OCI-M2 (cell line): ENCODE measurements at regions not wholly inside any gene's neighbourhood (a gene's known extent, or its start where the extent isn't known, plus 50 kb on each side); places are given as distances from the start of the nearest gene placed in this dataset.
"Not testable (repeated sequence)": the region's sequence is repeated elsewhere in the genome, so short reads cannot be mapped to it uniquely, and the experiment has no call there.

Experiments used
- DNase-seq: peaks from one replicate; lab custom pipeline; 2025; ENCODE audit not compliant: unreplicated experiment; lab: John Stamatoyannopoulos, UW

GRCh38 chr12:60644076-60644475, 1048.2 kb downstream of the SLC16A7 start:
- no peak for DNase-seq

GRCh38 chr12:60666895-60667294, 1071.1 kb downstream of the SLC16A7 start:
- no peak for DNase-seq

- no peak for DNase-seq
These were observed 1077.1 kb downstream of the SLC16A7 start for GRCh38 chr12:60672949-60673348.

GRCh38 chr12:60684988-60685655, 1089.3 kb downstream of the SLC16A7 start:
- DNase-seq, result no peak

GRCh38 chr12:60689137-60689536, 1093.3 kb downstream of the SLC16A7 start:
- no peak for DNase-seq

GRCh38 chr12:60693019-60693626, 1097.3 kb downstream of the SLC16A7 start:
- DNase-seq, result no peak

- DNase-seq, result no peak
These were observed 1108.5 kb downstream of the SLC16A7 start for GRCh38 chr12:60704171-60704914.

- no peak for DNase-seq
These were observed 1114.4 kb downstream of the SLC16A7 start for GRCh38 chr12:60710246-60710645.

GRCh38 chr12:60714141-60714900, 1118.5 kb downstream of the SLC16A7 start:
- DNase-seq, result no peak

GRCh38 chr12:60724475-60724874, 1128.6 kb downstream of the SLC16A7 start:
- no peak for DNase-seq

- no peak for DNase-seq
These were observed 1129.2 kb downstream of the SLC16A7 start for GRCh38 chr12:60724984-60725383.

- no peak for DNase-seq
These were observed 1156.8 kb downstream of the SLC16A7 start for GRCh38 chr12:60752589-60752988.

- no peak for DNase-seq
These were observed 1162.4 kb downstream of the SLC16A7 start for GRCh38 chr12:60758224-60758623.

- DNase-seq, result no peak
These were observed 1165.1 kb downstream of the SLC16A7 start for GRCh38 chr12:60760965-60761364.

GRCh38 chr12:60801166-60801565, 1205.3 kb downstream of the SLC16A7 start:
- not testable (repeated sequence) for DNase-seq

GRCh38 chr12:60803147-60803546, 1207.3 kb downstream of the SLC16A7 start:
- DNase-seq, result no peak

GRCh38 chr12:60805364-60805763, 1209.5 kb downstream of the SLC16A7 start:
- no peak for DNase-seq

- no peak for DNase-seq
These were observed 1224.0 kb downstream of the SLC16A7 start for GRCh38 chr12:60819794-60820193.

GRCh38 chr12:60822580-60822979, 1226.8 kb downstream of the SLC16A7 start:
- no peak for DNase-seq

- no peak for DNase-seq
These were observed 1234.6 kb downstream of the SLC16A7 start for GRCh38 chr12:60830381-60830780.

- DNase-seq, result no peak
These were observed 1236.5 kb downstream of the SLC16A7 start for GRCh38 chr12:60832290-60832689.
